ENCODE measurements at regions not wholly inside any gene's neighbourhood (a gene's known extent, or its start where the extent isn't known, plus 50 kb on each side); places are given as distances from the start of the nearest gene placed in this dataset.

GRCh38 chr12:69129017-69129416 lies 110.4 kb upstream of the CPSF6 start:
- no peak for DNase-seq (ENCODE audit: low read depth)

- DNase-seq (ENCODE audit: low read depth) = no peak
Observed at GRCh38 chr12:69129564-69129963, 109.8 kb upstream of the CPSF6 start.

GRCh38 chr12:69130064-69130463 lies 109.3 kb upstream of the CPSF6 start:
- no peak for DNase-seq (ENCODE audit: low read depth)

- DNase-seq (ENCODE audit: low read depth) = no peak
Observed at GRCh38 chr12:69131077-69131476, 108.3 kb upstream of the CPSF6 start.

- DNase-seq (ENCODE audit: low read depth) = no peak
Observed at GRCh38 chr12:69136931-69137613, 102.3 kb upstream of the CPSF6 start.

GRCh38 chr12:69141074-69141473 lies 98.3 kb upstream of the CPSF6 start:
- DNase-seq (ENCODE audit: low read depth) = no peak

- no peak for DNase-seq (ENCODE audit: low read depth)
Observed at GRCh38 chr12:69149270-69149669, 90.1 kb upstream of the CPSF6 start.

GRCh38 chr12:69150083-69150795 lies 89.1 kb upstream of the CPSF6 start:
- no peak for DNase-seq (ENCODE audit: low read depth)

- no peak for DNase-seq (ENCODE audit: low read depth)
Observed at GRCh38 chr12:69150796-69151127, 88.6 kb upstream of the CPSF6 start.

- DNase-seq (ENCODE audit: low read depth) = no peak
Observed at GRCh38 chr12:69151254-69151764, 88.1 kb upstream of the CPSF6 start.

GRCh38 chr12:69154585-69155363 lies 84.6 kb upstream of the CPSF6 start:
- DNase-seq (ENCODE audit: low read depth) = peak; percentile 37

- DNase-seq (ENCODE audit: low read depth) = peak; percentile 81
Observed at GRCh38 chr12:69157023-69157655, 82.2 kb upstream of the CPSF6 start.

- peak; percentile 13 for DNase-seq (ENCODE audit: low read depth)
Observed at GRCh38 chr12:69161829-69162228, 77.5 kb upstream of the CPSF6 start.

- no peak for DNase-seq (ENCODE audit: low read depth)
Observed at GRCh38 chr12:69163681-69164362, 75.5 kb upstream of the CPSF6 start.

GRCh38 chr12:69167648-69168165 lies 71.7 kb upstream of the CPSF6 start:
- no peak for DNase-seq (ENCODE audit: low read depth)

- no peak for DNase-seq (ENCODE audit: low read depth)
Observed at GRCh38 chr12:69168363-69168762, 71.0 kb upstream of the CPSF6 start.

GRCh38 chr12:69168828-69169227 lies 70.5 kb upstream of the CPSF6 start:
- DNase-seq (ENCODE audit: low read depth) = no peak

GRCh38 chr12:69170293-69170692 lies 69.1 kb upstream of the CPSF6 start:
- no peak for DNase-seq (ENCODE audit: low read depth)

- no peak for DNase-seq (ENCODE audit: low read depth)
Observed at GRCh38 chr12:69171881-69172280, 67.5 kb upstream of the CPSF6 start.

GRCh38 chr12:69172491-69172890 lies 66.9 kb upstream of the CPSF6 start:
- DNase-seq (ENCODE audit: low read depth) = no peak

- DNase-seq (ENCODE audit: low read depth) = no peak
Observed at GRCh38 chr12:69173368-69173767, 66.0 kb upstream of the CPSF6 start.

All from HT1080 (cell line).